Colonic mucosa (tissue), 4 donors: ENCODE measurements at regions not wholly inside any gene's neighbourhood (a gene's known extent, or its start where the extent isn't known, plus 50 kb on each side); places are given as distances from the start of the nearest gene placed in this dataset.

Experiments
- DNase-seq: peaks from one replicate; pipeline ENCODE4 v3.0.0-alpha.2; 2020
- H3K27ac ChIP-seq: fragments of 200-600 bp; one replicate; pipeline ENCODE4 v1.8.0; 2021
- H3K27me3 ChIP-seq: fragments of 200-600 bp; one replicate; pipeline ENCODE4 v1.8.0; 2021
- H3K36me3 ChIP-seq: fragments of 200-600 bp; one replicate; pipeline ENCODE4 v1.8.0; 2021
- H3K4me1 ChIP-seq: fragments of 200-600 bp; one replicate; pipeline ENCODE4 v1.8.0; 2021; ENCODE audit warnings: mild to moderate bottlenecking
- H3K4me3 ChIP-seq: fragments of 200-600 bp; one replicate; pipeline ENCODE4 v1.8.0; 2021
- H3K9ac ChIP-seq, 2 donors: one replicate each; pipeline ENCODE4 v1.7.0; 2013; ENCODE audit warnings: control low read depth in 2 of 2, low read depth in 2 of 2, low read length in 2 of 2
- H3K9me3 ChIP-seq: fragments of 200-600 bp; one replicate; pipeline ENCODE4 v1.8.0; 2021
- CTCF ChIP-seq: fragments of 200-600 bp; IDR thresholded peaks from one replicate; pipeline ENCODE4 v1.8.0; 2022; ENCODE audit warnings: antibody characterized with exemption, mild to moderate bottlenecking
- intact Hi-C: fragments of 100-400 bp; cut with DNase I; formaldehyde crosslinking; loops from one replicate; pipeline ENCODE4 v1.14.1; 2022
- donor health status: healthy.
- donor health status: DM: no; HTN: no; CAD: no.
- donor health status: DM: no; HTN: no; CAD: no.

GRCh38 chr10:4331150-4331549 is 494.9 kb upstream of the AKR1E2 start:
- DNase-seq: no peak
- Histone ChIP-seq H3K4me3 (no peak overlapping the region), H3K36me3 (no peaks in the 10 kb centered on the region), H3K9me3 (no peaks in the 10 kb centered on the region), H3K27ac (no peak overlapping the region), H3K9ac (no peak overlapping the region), H3K4me1 (no peaks in the 10 kb centered on the region), H3K27me3 (no peaks in the 10 kb centered on the region)
- intact Hi-C loops: no loop called here
- TF ChIP-seq CTCF: no peak

GRCh38 chr10:4330636-4331035 is 495.4 kb upstream of the AKR1E2 start:
- H3K27me3 ChIP-seq: no peaks in the 10 kb centered on the region
- no peak for TF ChIP-seq CTCF
- no peak overlapping the region for H3K9ac ChIP-seq
- no peak for DNase-seq
- H3K27ac ChIP-seq: no peak overlapping the region
- intact Hi-C loops: no loop called here
- H3K4me3 ChIP-seq: no peak overlapping the region
- H3K4me1 ChIP-seq: no peaks in the 10 kb centered on the region
- H3K36me3 ChIP-seq: no peaks in the 10 kb centered on the region
- no peaks in the 10 kb centered on the region for H3K9me3 ChIP-seq

GRCh38 chr10:4329225-4329624 is 496.8 kb upstream of the AKR1E2 start:
- intact Hi-C loops: no loop called here
- TF ChIP-seq CTCF: no peak
- DNase-seq: no peak

GRCh38 chr10:4326647-4327046 is 499.4 kb upstream of the AKR1E2 start:
- no peaks in the 10 kb centered on the region for H3K27me3 ChIP-seq
- no peaks in the 10 kb centered on the region for H3K36me3 ChIP-seq
- no peak overlapping the region for H3K4me3 ChIP-seq
- no peak overlapping the region for H3K27ac ChIP-seq
- H3K9ac ChIP-seq: no peak overlapping the region
- no peaks in the 10 kb centered on the region for H3K4me1 ChIP-seq
- H3K9me3 ChIP-seq: no peaks in the 10 kb centered on the region
- no peak for DNase-seq
- intact Hi-C loops: no loop called here
- no peak for TF ChIP-seq CTCF

More at GRCh38 chr10:4329225-4329624, 496.8 kb upstream of the AKR1E2 start:
- Histone ChIP-seq H3K27me3 (no peaks in the 10 kb centered on the region), H3K9me3 (no peaks in the 10 kb centered on the region), H3K4me1 (no peaks in the 10 kb centered on the region), H3K9ac (no peak overlapping the region), H3K27ac (no peak overlapping the region), H3K36me3 (no peaks in the 10 kb centered on the region), H3K4me3 (no peak overlapping the region)

GRCh38 chr10:4319870-4320367 is 506.1 kb upstream of the AKR1E2 start:
- no peaks in the 10 kb centered on the region for H3K4me1 ChIP-seq
- no peak for DNase-seq
- no peaks in the 10 kb centered on the region for H3K36me3 ChIP-seq
- H3K9me3 ChIP-seq: no peaks in the 10 kb centered on the region
- no peak overlapping the region for H3K4me3 ChIP-seq
- no peak for TF ChIP-seq CTCF
- intact Hi-C loops: no loop called here
- no peaks in the 10 kb centered on the region for H3K27me3 ChIP-seq
- no peak overlapping the region for H3K9ac ChIP-seq
- H3K27ac ChIP-seq: no peak overlapping the region
